GM21515 (cell line): ENCODE measurements at regions not wholly inside any gene's neighbourhood (a gene's known extent, or its start where the extent isn't known, plus 50 kb on each side); places are given as distances from the start of the nearest gene placed in this dataset.
"Not testable (repeated sequence)": the region's sequence is repeated elsewhere in the genome, so short reads cannot be mapped to it uniquely, and the experiment has no call there.

ENCODE experiments used
- ATAC-seq: cut with Tn5 transposase; IDR thresholded peaks from one replicate; pipeline ENCODE4 v1.9.1; 2021; ENCODE audit not compliant: unreplicated experiment

GRCh38 chr18:10332452-10332851, 122.0 kb upstream of the APCDD1 start:
- ATAC-seq, result no peak

DNA sequence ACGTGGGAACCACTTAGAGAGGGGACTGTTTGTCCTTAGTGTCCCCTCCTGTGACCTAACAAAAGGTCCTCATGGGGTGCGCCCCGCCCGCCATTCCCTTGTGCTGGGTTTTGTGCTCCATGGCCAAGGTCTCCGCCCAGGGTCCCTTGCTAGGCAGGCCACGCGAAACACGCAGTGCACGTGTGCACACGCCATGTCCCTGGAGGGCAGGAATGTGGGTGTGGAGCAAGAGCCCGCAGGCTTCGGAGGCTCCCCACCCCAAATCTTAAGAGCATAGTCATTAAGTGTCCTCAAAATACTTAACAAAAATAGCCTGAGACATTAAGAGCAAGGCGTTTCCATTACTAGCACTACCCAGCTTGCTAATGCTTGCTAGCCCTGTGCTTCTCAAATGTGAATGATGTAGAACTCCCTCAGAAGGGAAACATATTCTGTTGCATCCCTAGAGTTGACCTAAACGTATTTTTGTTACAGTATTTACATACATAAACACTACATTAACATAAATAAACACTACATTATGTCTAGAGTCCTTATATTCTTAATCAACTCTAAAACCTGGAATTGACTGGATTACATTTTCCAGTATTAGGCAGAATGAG, 117.6 kb upstream of the APCDD1 start:
- ATAC-seq, result no peak

DNA sequence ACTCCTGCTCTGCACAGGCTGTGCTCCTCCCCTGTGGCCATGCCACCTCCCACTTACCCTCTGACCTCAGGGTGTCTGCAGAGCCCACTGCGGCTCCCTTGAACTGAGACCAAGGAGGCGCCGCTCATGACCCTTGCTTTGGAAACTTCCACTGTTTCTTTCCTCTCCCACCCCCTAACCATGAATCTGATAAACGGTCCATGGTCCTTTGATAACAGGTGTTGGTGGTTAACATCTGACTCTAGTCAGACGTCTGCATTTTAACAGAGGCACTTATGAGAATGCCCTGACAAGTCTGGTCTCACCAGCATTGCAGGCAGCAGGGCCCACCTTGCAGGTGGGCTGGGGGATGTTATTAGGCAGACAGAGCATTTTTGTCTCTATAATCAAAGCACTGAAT, 113.6 kb upstream of the APCDD1 start:
- no peak for ATAC-seq

GRCh38 chr18:10343778-10344177, 110.7 kb upstream of the APCDD1 start:
- no peak for ATAC-seq

- no peak for ATAC-seq
Measured at GRCh38 chr18:10346749-10347415, 107.6 kb upstream of the APCDD1 start.

- no peak for ATAC-seq
Measured at GRCh38 chr18:10349561-10349960, 104.9 kb upstream of the APCDD1 start.

- no peak for ATAC-seq
Measured at GRCh38 chr18:10350661-10351060, 103.8 kb upstream of the APCDD1 start.

GRCh38 chr18:10351219-10351818, 103.1 kb upstream of the APCDD1 start:
- ATAC-seq, result no peak

- ATAC-seq, result no peak
Measured at GRCh38 chr18:10351858-10352257, 102.6 kb upstream of the APCDD1 start.

- no peak for ATAC-seq
Measured at GRCh38 chr18:10352671-10353070, 101.8 kb upstream of the APCDD1 start.

DNA sequence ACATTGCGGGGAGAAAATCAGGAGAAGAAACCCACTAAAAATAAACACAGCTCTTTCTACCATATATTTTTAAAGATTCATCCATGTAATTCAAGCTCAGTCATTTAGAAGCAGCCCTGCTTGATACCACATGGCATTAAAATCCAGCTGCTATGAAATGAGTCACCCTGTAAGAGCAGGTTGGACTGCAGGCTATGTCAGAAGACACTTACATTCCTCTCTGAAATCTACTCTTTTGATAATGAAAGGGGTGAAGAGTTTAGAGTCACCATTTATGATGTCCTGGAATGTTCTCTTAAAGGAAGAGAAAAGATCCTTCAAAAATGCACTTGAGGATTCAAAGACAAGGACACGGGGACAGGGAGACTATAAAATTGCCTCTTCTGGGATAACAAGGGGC, 100.6 kb upstream of the APCDD1 start:
- ATAC-seq, result no peak

GRCh38 chr18:10354241-10354811, 100.1 kb upstream of the APCDD1 start:
- no peak for ATAC-seq

GRCh38 chr18:10354890-10355289, 99.5 kb upstream of the APCDD1 start:
- ATAC-seq, result no peak

DNA sequence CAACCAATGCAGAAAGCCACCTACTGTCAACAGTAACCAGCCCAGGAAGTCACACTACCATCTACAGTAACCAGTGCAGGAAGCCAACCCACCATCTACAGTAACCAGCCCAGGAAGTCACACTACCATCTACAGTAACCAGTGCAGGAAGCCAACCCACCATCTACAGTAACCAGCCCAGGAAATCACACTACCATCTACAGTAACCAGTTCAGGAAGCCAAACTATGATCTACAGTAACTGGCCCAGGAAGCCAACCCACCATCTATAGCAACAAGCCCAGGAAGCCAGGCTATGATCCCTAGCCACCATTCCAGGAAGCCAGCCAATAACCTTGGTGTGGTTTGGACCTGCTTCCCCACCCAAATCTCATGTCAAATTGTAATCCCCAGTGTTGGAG, 97.4 kb upstream of the APCDD1 start:
- not testable (repeated sequence) for ATAC-seq

DNA sequence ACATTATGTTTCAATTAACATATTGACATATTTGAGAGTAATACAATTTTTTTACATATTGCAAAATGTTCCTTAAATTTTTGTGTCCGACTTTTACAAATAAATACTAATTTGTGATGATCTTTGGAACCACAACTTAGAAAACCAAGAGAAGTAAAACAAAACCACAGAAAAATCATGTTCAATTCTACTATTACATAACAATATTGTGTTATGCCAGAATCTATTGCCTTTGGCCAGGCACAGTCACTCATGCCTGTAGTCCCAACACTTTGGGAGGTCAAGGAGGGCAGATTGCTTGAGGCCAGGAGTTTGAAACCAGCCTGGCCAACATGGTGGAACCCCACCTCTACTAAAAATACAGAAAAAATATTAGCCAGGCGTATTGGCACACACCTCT, 92.8 kb upstream of the APCDD1 start:
- no peak for ATAC-seq

DNA sequence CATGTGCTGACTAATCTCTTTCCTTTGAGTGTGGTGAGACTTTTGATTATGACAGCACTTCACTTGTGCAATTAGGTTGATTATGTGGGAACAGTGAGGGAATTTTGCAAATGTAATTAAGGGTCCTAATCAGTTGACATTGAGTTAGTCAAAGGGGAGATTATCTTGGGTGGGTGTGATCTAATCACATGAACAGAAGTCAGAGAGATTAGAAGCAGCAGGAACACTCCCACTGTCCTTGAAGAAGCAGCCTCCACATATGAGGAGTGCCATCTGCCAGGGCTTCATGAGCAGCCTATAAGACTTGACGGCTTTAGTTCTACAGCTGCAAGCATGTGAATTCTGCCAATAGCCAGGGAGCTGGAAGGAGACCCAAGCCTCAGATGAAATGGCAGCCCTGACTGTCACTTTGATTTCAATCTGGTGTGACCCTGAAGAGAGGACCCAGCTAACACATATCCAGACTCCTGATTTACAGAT, 89.4 kb upstream of the APCDD1 start:
- no peak for ATAC-seq

- ATAC-seq, result no peak
Measured at GRCh38 chr18:10365901-10366300, 88.5 kb upstream of the APCDD1 start.

- ATAC-seq, result no peak
Measured at GRCh38 chr18:10367836-10368235, 86.6 kb upstream of the APCDD1 start.

GRCh38 chr18:10368456-10369453, 85.7 kb upstream of the APCDD1 start:
- no peak for ATAC-seq

DNA sequence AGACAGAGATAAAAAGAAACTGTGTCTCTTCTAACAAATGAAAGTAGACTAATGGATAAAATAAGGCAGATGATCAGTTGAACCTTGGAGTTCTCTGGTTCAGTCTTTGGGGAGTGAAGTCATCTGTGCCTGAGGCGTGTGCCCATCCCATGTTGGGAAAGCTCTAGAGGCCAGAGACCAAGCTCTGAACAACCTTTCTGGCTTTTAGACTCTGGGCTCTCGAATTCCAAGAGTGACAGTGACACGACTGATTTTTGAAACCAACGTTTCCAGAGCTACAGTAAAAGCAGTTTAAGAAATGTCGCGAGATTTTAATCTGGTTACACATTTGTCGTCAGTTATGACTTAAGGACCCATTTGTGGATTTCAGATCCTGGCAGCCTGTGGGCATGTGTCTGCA, 83.7 kb upstream of the APCDD1 start:
- ATAC-seq, result no peak

GRCh38 chr18:10371165-10371564, 83.3 kb upstream of the APCDD1 start:
- ATAC-seq, result no peak
